Stimulated activated CD4-positive, alpha-beta T cell treated with anti-CD3 and anti-CD28 coated beads, Interleukin-4, amount 100 ng/mL, for 1 hour (primary cell): ENCODE measurements at regions not wholly inside any gene's neighbourhood (a gene's known extent, or its start where the extent isn't known, plus 50 kb on each side); places are given as distances from the start of the nearest gene placed in this dataset.

Source experiments
- DNase-seq: peaks from one replicate; pipeline ENCODE4 v3.0.0-alpha.2; 2020

DNA sequence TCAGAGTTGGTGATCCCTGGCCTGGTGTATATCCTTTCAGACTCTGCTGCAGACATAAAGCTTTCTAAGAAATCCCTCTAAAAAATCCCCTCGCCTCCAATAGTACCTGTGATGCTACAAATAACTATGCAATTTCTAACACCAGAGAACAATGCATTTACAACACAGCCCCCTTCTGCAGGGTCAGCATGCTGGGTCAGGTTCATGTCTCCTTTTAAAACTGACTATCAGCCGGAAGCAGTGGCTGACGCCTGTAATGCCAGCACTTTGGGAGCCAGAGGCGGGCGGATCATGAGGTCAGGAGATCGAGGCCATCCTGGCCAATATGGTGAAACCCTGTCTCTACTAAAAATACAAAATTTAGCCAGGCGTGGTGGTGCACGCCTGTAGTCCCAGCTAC lies 77.0 kb upstream of the SPATA12 start:
- no peak for DNase-seq

DNA sequence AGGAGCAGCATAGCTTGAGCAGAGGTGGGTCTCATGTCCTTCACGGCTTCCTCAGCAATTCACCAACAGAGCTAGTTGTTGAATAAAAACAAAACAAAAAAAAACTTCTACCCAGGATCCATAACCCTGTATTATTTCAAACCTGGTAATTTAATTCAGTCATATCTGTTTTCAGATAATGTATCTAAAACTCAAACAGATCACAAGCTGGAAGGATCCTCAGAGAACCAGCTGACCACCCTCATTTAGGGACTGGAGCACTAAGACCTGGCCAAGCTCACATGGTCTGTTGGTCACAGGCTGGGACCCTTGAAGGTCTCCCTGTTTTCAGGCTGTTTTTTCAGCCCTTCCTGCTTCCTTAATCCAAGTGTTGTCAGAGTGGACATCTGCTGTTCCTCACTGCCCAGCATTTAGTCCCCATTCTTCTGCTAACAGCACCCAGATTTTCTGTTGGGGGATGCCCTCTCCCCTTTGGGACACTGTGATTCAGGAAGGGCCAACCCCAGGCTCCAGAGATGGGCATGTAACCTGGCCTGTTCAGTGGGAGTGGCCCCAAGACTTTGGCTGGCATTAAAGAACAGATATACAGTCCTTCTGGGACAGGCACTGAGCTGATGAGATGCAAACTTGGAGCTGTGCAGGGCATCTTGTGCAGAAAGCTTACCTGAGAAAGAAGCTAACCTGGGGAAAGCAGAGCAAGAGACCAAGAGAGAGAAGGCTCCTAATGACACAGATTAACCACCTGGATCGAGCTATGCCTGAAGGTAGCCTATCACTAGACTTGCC lies 78.8 kb upstream of the SPATA12 start:
- no peak for DNase-seq

DNA sequence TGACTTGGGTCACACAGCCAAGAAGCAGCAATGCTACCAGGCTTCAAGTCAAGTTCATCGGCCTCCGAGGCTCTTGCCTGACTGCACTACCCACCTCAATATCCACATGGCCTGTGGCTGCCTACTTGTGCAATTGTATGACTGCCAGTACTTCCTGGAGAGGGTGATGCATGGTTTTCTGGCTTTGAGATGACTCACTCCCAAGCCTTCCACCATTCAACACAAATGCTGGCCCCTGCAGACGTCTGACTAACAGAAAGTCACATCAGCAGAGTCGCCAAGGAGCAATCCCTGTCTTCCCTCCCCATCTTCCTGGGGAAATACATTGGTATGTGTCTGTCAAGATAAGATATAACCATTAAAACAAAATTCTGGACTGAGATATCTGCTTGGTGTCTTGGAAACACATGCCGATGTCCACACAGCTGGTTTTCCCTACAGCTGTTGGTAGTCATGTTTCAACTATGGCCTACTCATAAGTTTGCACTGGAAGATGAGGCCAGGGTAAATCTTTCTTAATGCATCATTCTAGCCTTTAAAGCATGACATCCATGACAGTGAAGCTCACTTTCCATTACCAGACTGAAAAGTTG lies 79.6 kb upstream of the SPATA12 start:
- DNase-seq, result peak; percentile 34

DNA sequence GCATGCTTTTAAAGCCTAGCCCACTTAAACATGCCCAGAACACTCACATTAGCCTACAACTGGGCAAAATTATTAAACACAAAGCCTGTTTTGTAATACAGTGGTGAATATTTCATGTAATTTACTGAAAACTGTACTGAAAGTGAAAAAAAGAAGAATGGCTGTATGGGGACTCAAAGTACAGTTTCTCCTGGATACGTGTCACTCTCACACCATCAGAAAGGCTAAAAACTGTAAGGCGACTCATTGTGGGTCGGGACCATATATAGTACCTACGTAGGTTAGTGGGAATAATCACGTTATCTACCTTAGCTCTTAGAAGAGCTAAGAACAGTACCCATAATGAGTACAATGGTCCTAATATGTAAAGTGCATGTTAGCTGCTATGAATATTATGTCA lies 80.2 kb upstream of the SPATA12 start:
- DNase-seq, result no peak

DNA sequence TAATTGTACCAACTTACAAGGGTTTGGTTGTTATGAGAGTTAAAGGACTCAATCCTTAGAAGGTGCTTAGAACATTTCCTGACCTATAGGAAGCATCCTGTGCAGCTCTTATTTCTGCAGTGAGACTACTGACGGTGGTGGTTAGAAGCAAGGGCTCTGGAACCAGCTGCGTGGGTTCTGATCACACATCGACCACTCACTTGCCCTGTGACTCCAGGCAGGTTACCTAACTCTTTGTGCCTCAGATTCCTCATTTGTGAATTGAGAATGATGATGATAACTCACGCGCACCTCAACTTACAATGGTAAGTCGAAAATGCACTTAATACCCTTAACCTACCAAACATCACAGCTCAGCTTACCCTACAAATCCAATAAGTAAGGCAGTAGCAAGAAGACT lies 80.7 kb upstream of the SPATA12 start:
- no peak for DNase-seq

DNA sequence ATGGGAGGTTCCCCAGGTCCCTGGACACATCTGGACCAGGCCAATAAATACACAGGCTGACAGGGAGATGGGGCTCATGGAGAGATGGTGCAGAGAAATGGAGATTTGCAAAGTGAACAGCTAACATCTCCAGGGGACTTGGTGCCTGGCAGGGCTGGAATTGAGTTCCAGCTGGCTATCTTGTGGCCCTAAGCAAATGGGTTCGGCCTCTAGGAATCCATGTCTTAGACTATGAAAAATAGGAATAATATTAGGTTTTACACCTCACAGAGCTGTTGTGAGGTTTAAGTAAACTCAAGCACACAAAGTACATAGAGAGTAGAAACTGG lies 82.9 kb upstream of the SPATA12 start:
- no peak for DNase-seq

DNA sequence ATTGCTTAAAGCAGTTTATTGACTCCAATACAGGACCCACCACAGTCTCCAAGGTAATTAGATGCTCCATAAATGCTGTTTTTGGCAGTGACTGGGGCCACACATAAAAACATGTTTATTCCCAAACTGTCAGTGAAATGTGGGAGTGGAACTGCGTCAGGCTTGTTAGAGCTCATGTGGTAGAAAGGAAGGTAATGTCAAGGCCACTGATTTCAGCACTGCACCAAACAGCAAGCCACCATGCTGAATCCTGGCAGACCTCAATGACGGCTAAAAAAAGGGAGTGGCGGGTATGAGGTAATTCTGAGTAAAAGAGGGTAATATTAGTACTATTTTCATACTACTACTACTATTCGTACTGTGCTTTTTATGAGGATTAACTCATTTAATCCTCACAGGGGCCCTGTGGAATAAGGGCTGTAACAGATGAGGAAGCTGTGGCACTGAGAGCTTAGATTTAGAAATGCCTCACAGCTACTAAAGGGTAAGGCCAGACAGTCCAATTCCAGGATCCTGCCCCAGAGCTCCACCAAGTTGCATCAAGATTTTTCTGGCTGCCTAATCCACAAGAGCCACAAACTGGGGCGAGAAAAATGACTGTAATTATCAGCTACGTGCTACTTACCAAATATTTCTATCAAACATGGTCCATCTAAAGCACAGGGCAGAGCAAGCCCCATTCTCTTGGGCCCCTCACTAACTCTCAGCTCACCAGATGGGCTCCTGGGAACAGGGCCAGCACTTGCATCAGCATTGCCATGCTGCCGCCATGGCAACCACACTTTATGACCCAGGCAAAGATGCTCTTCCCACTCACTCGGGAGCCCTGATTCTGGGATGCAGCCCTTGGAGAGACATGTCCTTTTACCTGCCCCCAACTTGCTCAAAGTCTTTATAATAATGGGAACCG lies 83.6 kb upstream of the SPATA12 start:
- DNase-seq, result no peak

DNA sequence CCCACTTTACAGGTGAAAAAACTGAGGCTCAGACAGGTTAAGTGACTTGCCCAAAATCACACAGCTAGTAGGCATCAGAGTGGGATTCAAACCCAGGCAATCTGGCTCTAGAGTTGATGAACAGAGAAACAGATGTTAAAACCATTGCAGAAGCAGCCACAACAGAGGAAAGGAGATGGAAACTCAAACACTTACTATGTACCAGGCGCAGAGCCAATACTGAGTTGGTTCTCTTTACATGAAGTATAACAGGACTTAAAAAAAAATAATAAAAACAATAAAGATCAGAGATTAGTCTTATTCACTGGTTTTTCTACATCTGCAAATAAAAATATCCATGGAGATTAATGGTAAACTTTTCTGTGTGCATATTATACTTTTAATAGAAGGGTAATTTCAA lies 84.9 kb upstream of the SPATA12 start:
- no peak for DNase-seq

DNA sequence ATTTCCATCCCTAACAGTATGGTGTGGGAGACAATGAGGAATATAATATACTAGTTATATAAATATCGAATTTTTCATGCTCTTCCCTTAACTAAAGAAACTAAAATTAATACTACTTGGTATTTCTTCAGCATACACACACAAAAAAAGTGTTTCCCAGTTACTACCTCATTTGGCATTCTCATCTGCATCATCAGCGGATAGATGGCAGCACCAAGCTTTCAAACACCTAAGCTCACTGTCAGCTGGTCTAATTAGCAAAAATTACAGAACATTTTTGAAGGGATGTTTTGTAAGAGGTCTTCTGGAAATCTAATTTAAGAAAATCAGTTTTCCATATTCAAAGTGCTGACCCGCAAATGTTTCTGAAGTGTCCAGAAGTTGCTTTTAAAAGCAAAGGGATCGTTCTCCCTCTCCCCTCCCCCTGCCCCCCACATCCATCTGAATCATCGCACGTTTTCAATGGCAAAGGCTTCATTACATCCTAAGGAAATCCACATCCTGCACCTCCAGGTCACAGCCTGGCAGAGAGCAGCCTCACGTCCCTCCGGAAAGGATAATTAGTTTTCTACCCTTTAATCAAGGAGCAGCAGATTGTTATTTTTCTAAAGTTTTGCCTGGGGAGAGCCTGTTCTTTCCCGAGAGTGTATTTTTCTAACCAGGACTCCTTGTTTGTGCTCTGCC lies 86.1 kb upstream of the SPATA12 start:
- DNase-seq, result no peak

DNA sequence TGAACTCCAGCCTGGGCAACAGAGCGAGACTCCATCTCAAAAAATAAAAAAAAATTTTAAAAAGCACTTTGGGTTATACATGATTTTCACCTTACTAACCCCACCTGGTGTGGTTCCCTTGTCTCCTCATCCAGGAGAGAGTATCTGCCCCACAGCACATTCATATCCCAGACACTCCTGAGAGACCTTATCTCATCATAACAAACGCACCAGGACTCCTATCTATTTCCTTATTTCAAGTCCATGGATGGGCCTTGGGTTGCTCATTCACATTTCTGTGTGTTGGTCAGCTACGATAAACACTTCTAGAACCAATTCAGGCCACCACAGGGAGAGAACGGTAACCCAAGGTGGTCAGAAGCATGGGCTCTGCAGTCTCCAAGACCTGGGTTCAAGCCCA lies 88.6 kb upstream of the SPATA12 start:
- DNase-seq, result no peak

DNA sequence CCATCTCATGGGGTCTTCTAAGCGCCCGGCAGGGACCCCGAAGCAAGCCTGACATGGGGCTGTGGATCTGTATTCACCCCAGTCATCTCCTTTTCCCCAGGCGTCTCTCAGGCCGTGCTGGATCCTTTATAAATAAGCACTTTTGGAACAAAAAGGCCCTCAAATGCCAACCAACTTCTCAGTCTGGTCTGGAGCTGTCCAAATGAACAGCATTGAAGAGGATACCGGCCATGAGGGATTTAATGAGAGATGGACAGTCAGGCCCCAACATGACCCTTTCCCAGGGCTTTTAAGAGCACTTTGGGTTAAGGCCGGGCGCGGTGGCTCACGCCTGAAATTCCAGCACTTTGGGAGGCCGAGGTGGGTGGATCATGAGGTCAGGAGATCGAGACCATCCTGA lies 89.2 kb upstream of the SPATA12 start:
- DNase-seq, result no peak

DNA sequence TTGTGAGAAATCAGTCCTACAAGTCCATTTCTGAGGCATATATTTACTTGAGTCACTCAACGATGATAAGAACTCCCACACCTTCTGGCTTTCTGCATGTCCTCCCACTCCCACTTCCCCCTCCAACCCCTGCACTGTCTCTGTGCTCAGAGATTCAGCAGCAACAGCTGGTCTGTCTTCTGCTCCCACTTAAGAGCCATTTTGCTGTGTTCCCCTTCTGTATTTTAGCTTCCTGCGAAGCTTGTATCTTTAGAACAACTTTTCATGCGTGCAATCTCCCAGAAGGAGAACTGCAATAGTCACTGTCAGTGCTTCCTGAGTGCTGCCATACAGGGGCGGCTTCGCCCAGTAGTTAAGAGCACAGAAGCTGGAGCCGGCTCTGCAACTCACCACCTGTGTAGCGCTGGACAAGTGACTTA lies 90.0 kb upstream of the SPATA12 start:
- DNase-seq, result no peak

DNA sequence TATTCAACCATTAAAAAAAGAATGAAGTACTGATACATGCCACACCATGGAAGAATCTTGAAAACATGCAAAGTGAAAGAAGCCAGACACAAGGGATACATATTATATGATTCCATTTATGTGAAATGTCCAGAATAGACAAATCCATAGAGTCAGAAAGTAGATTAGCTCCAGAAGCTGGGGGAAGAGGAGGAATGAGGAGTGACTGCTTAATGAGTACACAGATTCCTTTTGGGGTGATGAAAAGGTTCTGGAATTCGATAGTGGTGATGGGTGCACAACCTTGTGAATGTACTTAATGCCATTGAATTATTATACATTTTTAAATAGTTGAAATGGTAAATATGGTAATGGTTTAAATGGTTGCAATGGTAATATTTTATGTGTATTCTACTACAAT lies 90.6 kb upstream of the SPATA12 start:
- no peak for DNase-seq

DNA sequence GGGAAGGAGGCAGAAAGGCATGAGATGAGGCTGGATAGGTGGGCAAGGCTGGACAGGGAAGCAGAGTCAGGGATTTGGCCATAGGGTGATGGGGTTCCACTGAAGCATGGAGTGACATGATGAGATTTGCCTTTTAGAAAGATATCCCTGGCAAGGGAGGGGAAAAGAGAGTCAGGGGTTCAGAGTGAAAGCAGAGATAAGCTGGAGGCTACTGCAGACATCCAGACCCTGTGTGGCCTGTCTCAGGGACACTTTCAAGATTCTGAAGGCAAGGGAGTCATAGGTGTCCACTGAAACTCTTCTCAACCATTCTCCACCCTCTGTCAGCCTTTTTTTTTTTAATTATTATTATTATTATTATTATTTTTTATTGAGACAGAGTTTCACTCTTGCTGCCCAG lies 94.0 kb upstream of the SPATA12 start:
- no peak for DNase-seq

DNA sequence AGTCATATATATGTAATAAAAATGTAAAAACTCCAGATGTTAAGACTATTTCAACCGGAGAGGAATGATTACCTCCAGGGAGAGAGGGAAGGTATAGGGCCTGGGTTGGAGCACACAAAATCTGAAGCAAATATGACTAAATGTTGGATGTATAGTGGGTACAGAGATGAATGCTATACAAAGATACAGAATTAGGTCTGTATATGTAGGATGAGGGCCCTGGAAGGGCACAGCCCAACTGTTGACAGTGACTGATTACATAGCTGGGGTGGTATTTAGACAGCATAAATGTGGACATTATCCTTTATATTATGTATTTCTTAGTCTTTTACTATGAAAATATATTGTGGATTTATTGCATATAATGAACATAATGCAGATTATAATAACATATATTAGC lies 94.4 kb upstream of the SPATA12 start:
- no peak for DNase-seq

DNA sequence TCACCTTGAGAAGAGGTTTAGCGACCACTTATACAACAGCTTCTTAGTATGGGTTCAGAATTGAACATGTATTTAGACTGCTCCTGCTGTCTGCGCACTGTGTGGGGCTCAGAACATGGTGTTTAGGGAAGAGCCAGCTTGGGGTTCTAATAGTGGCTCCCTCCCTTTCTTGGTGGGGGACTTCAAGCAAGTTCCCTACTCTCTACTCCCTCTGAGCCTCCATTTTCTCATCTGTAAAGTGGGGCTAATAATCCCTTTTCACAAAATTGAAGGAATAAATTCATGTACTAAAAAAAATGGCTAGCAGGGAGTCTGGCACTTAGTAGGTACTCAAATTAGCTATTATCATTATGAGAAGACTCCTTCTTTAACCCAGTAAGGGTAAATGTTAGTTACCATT lies 97.5 kb upstream of the SPATA12 start:
- no peak for DNase-seq

DNA sequence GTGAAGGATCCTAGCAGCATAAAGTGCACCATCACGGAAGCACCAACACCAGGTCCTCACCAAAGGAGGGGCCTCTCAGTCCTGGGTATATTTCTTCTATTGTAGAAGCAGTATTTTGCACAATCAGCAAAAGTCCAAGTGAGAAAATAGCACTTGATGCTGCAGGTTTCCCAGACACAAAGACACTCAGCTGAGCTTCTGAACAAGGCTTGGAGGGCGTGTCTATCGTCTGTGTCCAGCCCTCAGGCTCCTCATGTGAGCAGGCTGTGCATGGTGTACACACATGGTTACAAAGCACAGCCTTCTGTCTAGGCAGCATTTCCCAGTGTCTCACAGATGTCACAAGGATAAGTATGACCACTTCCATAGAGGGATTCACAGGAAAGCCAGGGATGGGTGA lies 98.3 kb upstream of the SPATA12 start:
- DNase-seq, result no peak

DNA sequence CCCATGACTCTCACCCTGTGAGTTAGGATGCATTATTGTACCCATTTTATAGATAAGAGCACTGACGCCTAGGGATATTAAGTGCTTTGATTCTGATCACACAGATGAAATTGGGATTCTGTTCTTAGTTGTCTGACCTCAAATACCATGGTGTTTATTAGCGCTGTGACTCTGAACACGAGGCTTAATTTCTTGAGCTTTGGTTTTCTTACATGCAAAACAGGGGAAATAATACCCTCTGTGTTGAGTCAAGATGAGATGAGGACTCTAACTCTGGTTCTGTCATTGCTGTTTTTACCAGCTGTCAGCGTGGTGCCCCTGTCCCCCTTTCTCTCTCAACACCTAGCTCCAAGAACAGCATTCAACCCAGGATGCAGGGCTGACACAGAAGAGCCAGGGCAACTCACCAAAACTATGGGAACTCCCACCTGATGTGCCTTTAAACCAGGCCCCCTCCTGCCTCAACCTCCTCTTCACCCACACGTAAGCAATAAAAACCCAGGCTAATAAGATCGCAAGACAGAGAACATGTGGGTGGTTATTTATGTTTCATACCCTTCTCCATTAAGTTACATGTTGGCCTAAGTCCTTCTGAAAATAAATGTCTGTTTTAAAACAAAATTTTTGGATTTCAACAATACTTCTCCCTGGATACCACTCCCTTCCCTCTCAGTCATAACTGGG lies 100.1 kb upstream of the SPATA12 start:
- no peak for DNase-seq

DNA sequence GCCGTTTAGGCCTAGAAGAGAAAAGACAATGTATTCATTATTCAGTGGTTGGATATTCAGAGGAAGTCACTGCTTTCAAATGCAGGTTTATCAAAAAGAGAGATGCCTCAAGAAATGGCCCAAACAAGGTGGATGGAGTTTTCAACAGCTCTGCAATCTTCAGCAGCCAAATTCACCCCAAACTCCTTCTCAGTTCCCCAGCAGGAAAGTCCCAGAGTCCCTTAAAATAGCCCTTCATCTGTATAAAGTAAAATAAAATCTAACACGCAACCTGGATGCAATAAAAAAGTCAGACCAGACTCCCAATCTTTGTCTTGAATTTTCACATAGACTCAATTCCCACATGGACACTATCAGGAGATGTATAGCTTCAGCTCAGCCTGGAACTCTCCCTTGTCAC lies 101.6 kb upstream of the SPATA12 start:
- no peak for DNase-seq

DNA sequence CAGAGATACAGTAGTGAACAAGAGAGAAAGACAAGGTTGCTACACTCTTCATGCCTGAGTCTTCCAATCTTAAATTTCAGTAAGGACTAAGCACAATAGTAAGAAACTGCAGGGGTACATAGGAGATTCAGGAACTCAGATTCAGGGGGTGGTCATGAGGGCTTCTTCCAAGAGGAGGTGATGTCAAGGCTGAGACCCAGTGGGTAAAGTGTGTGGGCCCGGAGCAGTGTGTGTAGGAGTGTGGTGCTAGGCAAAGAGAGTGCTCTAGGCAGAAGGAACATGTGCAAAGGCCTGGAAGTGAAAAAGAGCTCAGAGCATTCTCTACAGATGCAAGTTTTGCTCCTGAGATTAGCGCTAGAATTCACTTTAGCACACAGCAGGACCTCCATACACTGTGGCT lies 102.9 kb upstream of the SPATA12 start:
- no peak for DNase-seq

DNA sequence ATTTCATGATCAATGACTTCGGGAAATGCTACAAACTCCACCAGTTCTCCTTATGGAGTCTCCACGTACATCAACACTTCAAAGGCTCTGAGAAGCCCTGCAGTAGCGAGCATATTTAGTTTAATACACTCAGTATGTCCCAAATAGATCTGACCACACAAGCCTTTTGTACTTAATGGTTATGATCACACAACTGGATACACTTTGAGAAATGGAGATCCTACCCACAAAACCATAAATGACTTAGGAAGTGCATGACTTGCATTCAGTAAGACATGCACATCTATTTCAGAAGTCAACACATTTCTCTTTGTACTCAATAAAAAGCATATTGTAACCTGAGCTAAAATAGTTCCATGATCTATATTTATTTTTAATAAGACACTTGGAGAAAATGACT lies 103.6 kb upstream of the SPATA12 start:
- DNase-seq, result no peak

DNA sequence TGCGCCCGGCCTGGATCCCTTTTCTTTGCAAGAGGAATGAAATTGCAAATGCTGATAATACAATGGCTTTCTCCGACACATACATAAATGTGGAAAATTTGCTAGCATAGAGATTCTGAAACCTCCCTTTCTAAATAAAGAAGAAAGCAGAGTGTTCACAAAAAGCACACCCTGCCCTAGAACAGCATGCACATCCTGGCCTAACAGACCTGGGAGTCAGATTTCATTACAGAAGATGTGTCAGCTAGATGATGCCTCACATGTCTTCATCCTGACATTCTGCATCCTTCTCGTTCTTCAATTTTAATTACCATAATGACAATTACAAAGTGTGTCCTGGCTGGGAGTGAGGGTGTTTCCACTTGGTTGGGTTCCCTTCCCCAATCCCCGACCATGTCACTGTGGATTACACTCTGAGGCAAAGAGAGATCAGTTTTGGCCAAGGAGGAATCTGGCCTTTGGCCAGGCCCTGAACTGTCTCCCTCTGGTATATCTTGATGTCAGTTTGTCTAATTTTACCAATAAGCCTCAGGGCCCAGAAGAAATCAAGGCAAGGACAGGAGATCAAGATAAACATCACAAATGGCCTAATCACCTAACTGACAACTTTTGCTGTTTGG lies 104.9 kb upstream of the SPATA12 start:
- no peak for DNase-seq
